HG03280 (cell line): ENCODE measurements at regions not wholly inside any gene's neighbourhood (a gene's known extent, or its start where the extent isn't known, plus 50 kb on each side); places are given as distances from the start of the nearest gene placed in this dataset.

Source experiments
- ATAC-seq: cut with Tn5 transposase; IDR thresholded peaks from one replicate; pipeline ENCODE4 v1.9.1; 2021; ENCODE audit warnings: mild to moderate bottlenecking, moderate library complexity; ENCODE audit not compliant: unreplicated experiment

DNA sequence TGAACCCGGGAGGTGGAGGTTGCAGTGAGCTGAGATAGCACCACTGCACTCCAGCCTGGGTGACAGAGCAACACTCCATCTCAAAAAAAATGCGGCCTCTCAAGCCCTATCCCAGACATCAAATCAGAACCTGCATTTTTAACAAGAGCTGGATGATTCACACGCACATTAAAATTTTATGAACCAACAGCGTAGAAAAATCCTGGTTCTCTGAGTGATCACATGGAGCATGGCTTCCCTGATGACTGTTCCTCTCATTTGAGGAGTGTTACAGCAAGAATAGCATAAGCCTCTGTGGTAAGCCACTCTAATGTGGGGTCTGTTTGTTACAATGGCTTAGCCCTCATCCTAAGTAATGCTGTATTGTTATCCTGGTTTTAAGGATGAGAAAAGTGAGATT is 163.6 kb downstream of the BRMS1L start:
- no peak for ATAC-seq

DNA sequence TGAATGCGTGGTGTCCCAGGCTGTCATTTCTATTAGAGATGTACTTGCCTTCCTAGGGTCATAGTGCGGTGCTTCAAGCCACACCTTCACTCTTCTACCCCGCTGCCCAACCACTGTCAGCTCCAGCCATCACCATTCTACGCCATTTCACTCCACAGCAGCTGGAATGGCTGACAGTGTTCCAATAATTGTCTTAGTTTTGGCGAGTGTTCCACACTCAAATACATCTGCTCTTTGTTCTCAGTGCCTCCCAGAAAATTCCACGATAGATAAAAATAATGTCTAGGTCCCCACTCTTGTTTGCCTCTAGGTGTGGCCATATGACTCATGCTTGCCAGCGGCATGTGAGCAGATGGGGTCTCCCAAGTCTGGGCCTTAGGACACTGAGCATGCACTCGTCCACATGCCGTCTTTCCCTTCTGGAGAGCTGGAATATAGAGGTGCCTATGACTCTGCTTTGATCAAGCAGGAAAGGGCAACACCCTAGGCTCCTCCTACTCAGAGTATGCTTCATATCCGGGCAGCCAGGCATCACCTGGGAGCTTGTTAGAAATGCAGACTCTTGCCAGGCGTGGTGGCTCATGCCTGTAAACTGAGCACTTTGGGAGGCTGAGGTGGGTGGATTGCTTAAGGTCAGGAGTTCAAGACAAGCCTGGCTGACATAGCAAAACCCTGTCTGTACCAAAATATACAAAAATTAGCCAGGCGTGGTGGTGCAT is 163.0 kb downstream of the BRMS1L start:
- no peak for ATAC-seq

DNA sequence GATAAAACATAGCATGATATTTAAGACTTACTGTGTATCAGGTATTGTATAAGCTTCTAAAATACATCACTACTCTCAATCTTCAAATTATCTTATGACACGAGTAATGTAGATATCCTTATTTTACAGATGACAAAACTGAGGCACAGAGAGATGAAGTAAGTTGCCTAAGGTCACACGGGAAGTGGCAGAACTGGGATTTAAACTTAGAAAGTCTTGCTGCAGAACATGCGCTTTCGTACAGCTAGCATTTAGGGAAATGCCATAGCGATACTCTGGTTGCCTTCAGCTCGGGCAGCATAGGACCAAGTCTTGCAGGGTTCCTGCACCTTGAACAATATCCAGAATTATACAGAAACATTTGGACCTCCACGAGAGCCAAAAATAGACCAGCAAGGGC is 162.4 kb downstream of the BRMS1L start:
- no peak for ATAC-seq

DNA sequence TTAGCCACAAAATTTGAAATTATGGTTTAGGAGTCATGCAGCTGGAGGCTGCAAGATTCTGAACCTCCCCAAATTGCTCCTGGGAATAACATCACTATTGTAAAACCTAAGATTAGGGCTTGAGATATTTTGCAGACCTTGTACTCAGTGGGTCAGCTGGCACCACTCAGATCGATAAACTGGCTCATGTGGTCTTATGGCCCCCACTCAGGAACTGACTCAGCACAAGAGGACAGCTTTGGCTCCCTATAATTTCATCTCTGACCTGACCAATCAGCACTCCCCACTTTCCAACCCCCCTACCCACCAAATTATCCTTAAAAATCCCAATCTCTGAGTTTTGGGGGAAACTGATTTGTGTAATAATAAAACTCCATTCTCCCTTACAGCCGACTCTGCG is 161.6 kb downstream of the BRMS1L start:
- ATAC-seq, result no peak

DNA sequence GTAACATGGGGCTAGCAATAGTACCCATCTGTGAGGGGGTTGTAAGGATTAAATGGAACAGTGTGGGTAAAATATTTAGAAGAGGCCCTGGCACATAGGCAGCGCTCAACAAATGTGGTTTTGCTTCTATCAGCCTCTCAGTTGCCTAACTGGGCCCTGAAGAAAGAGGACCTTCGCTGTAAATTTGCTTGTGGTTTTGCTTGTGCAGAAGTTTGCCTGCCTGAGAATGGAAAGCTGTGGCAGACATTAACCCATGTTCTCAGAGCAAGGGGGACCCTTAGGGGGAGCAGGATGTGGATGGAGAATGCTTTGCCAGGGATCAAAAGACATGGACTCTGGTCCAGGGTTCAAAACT is 160.1 kb downstream of the BRMS1L start:
- ATAC-seq, result peak; percentile 56

DNA sequence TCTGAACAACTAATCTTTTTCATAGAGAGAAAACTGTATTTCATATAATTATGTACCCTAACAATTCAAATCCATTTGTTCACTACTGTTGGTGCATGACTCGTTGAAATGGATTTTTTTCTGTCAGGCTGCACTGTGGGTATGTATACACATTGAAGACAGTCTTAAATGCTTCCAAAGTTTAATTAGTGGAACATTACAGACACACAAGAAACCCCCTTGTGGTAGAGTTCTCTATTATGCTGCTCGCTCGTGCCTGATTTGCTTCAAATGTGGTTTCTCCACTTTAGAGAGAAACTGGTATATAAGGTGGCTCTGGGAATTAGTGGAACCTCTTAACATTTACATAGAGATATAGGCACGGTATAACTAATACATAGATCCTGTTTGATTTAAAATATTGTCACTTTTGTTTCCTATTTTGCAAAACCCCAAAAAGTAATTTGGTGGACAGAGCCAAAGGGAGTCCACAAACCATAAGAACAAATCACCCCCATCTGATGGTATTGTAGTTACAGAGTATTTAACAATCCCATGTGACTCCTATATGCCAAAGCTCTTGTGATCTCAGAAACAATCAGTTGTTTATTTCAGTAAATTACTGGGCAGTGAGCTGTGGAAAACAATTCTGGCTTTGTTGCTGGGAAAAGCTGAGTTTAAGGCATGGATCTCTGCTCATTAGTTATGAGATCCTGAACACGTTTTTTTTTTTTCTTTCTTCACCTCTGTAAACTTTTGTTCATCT is 159.5 kb downstream of the BRMS1L start:
- peak; percentile 38 for ATAC-seq

DNA sequence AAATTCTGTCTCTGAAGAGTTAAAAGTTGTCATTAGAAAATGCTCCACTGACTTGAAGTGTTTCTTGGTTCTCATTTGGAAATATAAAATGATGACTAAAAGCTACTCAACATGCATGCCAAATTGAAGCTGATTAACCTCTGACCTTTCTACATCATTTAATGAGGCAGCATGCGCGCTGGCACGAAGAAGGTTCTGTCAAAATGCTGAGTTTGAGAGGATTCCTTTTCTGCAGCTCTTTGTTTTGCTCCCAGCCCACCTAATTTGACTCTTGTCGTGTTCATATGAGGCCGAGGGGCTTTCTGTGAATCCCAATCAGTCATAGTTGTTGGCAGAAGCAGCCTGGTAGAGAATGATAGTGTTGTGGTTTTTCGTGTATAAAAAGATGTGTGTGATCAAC is 153.4 kb downstream of the BRMS1L start:
- ATAC-seq, result no peak

DNA sequence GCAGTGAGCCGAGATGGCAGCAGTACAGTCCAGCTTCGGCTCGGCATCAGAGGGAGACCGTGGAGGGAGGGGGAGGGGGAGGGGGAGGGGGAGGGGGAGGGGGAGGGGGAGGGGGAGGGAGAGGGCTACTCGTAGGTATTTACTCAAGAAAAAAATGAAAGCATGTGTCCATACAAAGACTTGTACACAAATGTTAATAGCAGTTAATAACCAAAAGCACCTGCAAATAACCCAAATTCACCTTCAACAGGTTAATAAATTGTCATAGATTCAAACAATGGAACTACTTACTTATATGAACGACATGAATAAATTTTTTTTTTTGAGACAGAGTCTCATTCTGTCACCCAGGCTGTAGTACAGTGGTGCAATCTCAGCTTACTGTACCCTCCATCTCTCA is 152.4 kb downstream of the BRMS1L start:
- no peak for ATAC-seq

DNA sequence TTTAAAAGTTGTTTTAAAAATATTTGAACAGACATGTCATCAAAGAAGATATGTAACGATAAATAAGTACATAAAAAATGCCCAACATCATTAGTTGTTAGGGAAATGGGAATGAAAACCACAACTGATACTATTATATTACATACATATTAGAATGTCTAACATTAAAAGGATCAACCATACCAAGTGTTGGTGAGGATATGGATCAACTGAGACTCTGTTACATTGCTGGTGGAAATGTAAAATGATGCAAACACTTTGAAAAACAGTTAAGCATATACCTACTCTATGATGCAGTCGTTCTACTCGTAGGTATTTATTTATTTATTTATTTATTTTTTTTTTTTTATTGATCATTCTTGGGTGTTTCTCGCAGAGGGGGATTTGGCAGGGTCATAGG is 149.7 kb downstream of the BRMS1L start:
- no peak for ATAC-seq

DNA sequence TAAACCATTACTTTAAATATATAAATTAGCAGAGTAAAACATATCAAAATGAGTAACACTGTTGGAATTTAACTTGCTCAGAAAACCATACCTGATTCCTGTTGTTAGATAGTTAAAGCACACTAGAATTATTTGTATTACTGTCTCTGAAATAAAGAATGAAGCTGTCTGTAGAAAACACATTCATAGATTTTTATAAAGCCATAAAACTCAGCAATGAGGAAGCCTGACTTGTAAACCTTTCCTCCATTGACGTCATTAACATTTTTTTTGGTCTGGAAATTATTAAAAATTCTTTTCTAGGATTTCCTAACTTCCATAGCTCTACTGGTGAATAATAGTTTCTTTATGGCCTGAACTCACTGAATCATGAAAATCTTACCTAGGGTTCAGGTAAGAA is 147.6 kb downstream of the BRMS1L start:
- no peak for ATAC-seq

DNA sequence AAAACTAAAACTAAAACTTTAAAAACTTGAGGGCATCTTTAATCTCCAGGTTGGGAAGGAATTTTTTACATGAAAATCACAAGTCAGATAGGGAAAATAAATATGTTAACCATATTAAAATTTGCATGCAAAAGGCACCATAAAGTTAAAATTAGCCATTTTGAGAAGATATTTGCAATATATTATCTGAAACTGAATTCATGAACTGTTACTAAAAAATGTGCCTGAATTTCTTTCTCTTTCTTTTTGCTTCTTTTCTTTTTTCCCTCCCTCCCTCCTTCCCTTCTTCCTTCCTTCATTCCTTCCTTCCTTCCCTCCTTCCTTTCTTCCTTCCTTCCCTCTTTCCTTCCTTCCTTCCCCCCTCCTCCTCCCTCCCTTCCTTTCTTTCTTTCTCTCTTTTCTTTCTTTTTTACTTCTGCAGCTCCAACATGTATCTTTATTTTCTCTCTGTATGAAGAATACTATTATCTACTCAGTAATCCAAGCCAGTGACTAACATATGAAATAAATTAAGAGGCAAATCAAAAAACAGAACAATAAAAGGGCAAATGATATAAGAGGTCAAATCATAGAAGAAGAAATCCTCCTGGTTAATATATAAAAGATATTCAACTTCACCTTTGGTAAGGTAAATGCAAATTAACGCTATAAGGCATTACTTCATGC is 146.0 kb downstream of the BRMS1L start:
- no peak for ATAC-seq

DNA sequence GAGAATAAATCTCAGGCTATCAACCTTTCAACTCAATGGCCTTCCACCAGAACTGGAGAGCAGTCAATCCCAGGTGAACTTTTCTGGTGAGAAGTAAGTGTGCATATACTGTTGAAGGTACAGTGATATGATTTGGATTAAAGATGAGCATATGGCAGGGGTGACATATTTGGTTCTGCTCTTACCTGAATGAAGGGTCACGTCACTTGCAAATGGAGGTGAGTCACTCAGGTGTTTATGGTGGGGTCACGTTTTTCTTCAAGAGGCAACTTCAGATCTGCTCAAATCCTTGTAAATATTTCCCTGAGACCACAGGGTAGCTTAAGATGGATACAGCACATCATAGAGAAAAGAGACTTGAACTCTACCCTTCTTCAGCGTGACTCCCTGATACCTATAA is 143.2 kb downstream of the BRMS1L start:
- ATAC-seq, result no peak

DNA sequence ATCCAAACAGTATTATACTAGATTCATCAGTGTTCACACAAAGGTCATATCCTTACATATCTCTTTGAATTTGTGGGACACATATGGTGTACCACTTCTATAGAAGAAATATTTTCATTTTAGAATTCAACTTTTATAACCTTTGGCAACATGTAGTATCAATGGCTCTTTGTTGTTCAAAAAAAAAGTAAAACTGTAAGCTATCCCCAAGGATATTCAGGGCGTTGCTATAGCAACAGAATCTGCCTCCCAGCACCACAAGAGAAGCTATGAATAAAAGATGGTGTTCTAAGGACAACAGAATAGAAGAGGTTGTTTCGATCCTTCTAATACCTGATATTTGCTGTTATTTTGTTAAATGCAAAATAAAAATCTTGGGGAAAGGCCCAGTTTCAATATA is 139.3 kb downstream of the BRMS1L start:
- no peak for ATAC-seq

DNA sequence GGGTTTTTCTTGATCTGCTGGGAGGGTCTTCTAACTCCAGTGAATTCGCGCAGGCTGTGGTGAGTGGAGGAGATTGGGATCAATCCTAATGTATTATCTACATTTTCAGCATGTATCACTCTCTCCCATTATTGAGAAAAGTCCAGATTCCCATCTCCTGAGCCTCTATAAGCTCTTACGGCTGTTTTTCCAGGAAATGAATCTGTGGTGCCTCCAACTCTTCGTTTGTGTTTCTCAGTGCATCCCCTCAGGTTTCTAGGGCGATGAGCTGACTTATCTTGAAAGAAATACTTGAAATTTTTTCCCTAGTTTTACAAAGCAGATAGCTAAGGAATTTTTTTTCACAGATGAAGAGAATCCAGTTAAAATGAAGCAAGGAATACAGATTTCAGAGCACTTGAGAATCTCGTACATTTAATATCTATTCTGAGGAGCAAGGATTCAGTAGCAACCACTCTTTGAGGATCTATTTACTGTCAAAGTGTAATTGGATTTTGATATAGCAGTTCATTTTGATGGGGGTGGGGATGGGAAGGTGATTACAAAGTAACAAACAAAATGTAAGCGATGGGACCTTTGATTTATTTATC is 138.7 kb downstream of the BRMS1L start:
- no peak for ATAC-seq

DNA sequence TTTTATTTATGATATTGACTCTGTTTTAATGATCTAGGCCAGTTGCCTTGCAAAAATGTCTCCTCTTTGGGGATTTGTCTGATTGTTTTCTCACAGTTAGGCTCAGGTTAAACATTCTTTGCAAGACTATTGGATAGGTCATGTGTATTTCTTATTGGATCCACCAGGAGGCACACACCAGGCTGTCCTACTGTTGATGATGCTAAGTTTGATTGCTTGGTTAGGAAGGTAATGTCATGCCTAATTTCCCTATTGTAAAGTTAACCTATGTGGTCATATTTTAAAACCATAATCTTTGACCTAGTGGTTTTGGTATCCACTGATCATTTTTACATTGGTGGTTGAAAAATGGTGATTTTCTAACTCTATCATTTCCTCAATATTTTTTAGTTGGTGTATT is 137.1 kb downstream of the BRMS1L start:
- no peak for ATAC-seq

DNA sequence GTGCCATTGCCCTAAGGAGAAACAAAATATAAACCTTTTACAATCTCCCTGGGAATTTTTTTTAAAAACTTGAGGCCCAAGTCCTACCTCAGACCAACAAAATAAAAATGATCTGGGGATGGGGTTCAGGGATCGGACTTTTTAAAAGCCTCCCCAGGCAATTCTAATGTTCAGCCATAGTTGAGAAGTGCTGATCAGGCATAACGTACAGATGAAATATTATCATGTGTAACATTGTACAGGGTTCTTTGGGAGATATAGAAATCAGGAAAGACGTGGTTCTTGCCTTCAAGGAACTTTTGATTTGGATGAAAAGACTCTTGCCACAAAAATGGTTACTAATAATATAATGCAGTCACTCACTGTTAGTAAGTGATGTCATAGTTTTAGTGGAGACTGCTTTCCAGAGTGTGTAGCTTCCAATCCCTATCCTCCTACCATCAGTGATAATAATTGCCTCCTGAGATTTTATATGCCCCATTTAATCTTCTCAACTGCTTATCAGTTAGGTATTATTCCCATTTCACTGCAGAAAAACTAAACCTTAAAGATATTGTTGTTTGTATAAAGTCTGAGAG is 135.6 kb downstream of the BRMS1L start:
- no peak for ATAC-seq

DNA sequence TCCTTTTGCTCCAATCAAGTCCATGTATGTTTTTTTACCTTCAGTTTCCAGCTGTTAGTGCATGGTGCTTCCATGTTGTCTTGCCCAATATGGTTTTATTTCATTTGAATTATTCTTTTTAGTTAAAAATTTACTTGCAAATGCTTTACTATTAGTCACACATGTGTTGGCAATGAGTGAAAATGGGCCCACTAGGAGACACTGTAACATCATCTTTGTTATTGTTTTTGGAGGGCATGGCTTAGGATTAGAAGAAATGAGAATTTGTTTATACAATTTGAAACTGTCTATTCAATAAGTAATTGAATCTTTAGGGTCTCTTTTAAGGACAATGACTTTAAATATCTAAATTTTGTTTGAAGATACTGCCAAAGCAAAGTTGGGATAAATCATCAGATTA is 133.7 kb downstream of the BRMS1L start:
- ATAC-seq, result no peak

DNA sequence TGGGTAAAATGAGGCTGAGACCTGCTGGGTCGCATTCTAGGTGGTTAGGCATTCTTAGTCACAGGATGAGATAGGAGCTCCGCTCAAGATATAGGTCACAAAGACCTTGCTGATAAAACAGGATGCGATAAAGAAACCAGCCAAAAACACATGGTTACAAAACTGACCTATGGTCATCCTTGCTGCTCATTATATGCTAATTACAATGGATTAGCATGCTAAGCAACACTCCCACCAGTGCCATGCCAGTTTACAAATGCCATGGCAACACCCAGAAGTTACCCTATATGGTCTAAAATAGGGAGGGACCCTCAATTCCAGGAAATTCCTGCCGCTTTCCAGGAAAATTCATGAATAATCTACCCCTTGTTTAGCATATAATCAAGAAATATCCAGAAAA is 132.4 kb downstream of the BRMS1L start:
- ATAC-seq, result no peak

DNA sequence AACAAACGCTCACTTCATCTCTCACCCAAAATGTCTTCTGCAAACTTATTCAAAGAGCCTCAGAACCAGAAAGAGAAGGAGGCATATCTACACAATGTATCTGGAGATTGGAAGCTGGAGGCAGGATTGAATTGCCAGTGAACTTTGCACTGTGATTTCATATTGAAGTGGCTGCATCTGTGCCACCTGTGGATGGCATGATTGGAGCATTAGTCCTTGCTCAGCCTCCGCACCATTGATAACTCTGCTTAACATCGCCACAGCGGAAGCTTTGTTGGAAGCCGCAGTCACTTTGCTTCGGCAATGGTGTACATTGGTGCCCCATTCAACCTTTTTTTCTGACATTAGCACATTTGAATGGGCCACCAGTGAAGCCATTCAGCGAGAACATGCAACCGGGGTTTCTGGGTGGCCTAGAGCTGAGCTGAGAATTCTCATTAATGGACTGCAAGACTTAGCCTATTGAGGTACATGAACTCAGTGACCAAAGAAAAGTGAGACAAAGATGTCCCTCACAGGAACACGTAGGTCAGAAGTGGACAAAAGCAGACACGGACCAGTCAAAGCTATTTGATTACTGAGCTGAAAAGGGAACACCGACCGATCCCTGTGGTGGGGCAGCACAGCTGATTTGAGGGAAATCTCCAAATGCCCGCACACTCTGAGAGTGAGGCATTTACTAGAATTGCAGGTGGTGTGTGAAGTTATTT is 130.4 kb downstream of the BRMS1L start:
- ATAC-seq, result no peak

DNA sequence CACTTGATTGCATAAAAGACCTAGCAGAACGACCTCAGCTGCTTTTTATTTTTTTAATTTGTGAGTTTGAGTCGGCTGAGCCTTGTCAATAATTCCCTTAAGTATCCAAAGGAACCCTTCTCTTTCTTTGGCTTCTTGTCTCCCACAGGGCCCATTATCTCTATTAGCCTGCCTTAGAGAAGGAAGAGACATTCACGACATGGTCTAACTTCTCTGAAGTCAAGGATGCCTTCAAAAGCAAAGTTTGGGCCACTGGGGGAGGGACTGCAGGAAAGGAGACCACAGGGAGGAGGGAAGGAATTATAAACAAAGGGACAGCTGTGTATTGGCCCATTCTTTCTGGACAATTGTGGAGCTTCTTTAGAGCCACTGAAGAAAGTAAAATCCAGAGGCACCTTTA is 126.4 kb downstream of the BRMS1L start:
- no peak for ATAC-seq
